HG03280 (cell line): ENCODE measurements at regions not wholly inside any gene's neighbourhood (a gene's known extent, or its start where the extent isn't known, plus 50 kb on each side); places are given as distances from the start of the nearest gene placed in this dataset.
A peak's percentile ranks its signal among the peaks of the same experiment; 100 is the strongest.
"Not testable (repeated sequence)": the region's sequence is repeated elsewhere in the genome, so short reads cannot be mapped to it uniquely, and the experiment has no call there.

Source experiments
- ATAC-seq: cut with Tn5 transposase; IDR thresholded peaks from one replicate; pipeline ENCODE4 v1.9.1; 2021; ENCODE audit warnings: mild to moderate bottlenecking, moderate library complexity; ENCODE audit not compliant: unreplicated experiment

- no peak for ATAC-seq
Measured at GRCh38 chr6:137401088-137401487, 93.1 kb downstream of the OLIG3 start.

DNA sequence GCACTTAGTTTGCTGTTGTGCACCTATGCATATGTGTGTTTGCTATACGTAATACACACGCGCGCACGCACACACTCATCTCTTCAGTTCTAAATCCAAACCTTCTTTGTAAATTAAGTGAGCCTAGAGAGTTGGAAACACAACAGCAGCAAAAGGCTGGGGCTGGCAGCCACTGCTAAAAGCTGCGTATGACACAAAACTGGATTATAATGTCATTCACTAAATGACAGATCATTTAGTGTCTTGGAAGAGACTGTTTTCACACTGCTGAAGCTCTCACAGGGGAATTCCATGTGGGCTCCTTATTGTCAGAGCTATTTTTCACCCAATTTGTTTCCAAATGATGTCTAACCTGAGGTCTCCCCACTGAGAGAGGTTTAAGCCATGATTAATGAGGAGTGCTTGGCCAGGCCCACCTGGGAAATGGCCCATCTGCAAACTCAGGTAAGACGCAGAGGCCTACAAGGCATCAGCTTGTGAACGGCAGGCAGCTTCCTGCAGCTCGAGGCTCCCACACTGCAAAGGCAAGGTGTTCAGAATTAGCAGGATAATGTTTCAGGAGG, 94.2 kb downstream of the OLIG3 start:
- no peak for ATAC-seq

- ATAC-seq: no peak
Measured at GRCh38 chr6:137395316-137395715, 98.9 kb downstream of the OLIG3 start.

- no peak for ATAC-seq
Measured at GRCh38 chr6:137391061-137391814, 103.0 kb downstream of the OLIG3 start.

DNA sequence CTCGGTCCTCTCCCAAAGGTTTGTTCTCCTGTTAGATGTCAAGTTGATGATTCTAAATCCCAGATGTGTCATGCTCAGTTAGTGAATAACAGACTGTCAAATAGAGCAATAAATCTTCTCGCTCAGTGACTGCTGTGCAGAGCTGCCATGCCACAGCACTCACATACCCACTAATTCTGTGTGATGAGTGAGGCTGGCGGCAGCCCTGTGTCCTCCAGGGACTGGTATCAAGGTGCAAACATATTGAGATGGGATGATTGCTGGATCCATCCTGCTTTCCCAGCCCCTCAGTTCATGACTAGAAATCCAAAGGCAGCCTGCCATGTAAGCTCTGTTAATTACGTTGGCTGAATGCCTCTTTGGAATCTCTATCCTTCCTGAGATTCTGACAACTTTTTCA, 103.9 kb downstream of the OLIG3 start:
- no peak for ATAC-seq

GRCh38 chr6:137389150-137389704, 105.0 kb downstream of the OLIG3 start:
- no peak for ATAC-seq

DNA sequence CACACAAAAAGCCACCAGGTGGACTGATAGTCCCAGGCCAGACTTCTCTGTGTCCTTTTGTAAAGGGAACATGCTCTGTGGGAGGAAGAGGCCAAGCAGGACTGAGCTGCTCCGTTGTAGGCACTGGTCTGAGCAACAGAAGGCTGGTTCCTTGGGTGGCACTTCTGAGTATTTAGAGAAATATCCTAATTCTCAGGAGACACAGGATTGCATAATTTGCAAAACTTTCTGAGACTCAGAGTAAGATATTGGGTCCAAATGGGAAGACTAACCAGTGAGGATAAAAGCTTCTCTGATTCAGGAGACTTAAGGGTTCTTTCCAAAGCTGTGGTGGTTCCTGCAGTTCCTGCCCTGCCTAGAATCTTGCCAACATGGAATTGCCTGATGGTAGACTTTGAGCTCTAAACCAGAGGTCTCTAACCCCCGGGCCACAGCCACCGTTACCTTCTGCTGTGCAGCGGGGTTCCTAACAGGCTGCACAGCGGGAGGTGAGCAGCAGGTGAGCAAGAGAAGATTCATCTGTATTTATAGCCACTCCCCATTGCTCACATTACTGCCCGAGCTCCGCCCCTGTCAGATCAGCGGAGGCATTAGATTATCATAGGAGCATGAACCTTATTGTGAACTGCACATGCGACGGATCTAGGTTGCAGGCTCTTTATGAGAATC, 107.0 kb downstream of the OLIG3 start:
- ATAC-seq: no peak

DNA sequence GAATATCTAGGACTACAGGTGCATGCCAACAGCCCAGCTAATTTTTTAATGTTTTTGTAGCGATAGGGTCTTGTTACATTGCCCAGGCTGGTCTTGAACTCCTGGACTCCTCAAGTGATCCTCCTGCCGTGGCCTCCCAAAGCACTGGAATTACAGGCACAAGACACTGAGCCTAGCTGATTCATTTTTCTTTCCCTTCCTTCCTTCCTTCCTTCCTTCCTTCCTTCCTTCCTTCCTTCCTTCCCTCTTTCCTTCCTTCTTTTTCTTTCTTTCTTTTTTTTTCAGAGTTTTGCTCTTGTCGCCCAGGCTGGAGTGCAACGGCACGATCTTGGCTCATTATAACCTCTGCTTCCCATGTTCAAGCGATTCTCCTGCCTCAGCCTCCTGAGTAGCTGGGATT, 110.9 kb downstream of the OLIG3 start:
- not testable (repeated sequence) for ATAC-seq

GRCh38 chr6:137378090-137378369, 116.2 kb downstream of the OLIG3 start:
- ATAC-seq: no peak

GRCh38 chr6:137373296-137373695, 120.9 kb downstream of the OLIG3 start:
- ATAC-seq: no peak

- ATAC-seq: no peak
Measured at GRCh38 chr6:137372532-137372931, 121.7 kb downstream of the OLIG3 start.

GRCh38 chr6:137371634-137372016, 122.6 kb downstream of the OLIG3 start:
- ATAC-seq: no peak

DNA sequence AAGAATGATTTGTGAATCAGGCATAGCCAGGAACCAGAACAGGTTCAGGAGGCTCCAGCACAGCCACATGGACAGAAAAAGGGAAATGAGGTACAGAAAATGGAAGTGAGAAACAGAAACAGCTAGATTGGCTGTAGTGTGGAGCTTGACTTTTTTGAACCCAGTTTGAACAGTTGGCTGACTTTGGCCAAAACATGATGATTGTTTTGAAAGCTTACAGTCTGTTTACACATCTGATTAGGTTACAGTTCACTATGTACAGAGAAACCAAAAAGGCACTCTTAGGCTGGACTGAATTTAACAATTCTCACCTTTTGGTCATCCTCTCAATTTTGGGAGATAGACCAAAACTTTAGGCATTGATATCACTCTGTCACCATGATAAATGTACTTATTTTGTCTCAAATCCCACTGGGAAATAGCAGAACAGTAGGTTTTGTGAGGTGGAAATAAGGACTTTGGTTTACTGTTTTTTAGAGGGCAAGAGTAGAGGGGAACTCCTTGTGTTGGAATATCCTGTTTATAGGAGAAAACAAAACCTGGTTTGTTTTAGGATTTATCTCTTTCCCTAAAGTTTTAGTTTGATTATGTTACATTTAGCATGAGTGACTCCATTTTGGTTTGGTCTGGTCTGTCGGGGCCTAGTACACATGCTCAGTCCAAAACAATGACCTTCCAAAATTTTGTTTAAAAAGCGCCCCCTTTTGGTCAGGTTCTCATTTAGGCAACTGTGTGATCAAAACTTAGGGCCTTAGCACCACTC, 123.1 kb downstream of the OLIG3 start:
- ATAC-seq: peak; percentile 63

- no peak for ATAC-seq
Measured at GRCh38 chr6:137369136-137369535, 125.1 kb downstream of the OLIG3 start.

- ATAC-seq: no peak
Measured at GRCh38 chr6:137365707-137366437, 128.3 kb downstream of the OLIG3 start.

- ATAC-seq: no peak
Measured at GRCh38 chr6:137363805-137364138, 130.4 kb downstream of the OLIG3 start.

DNA sequence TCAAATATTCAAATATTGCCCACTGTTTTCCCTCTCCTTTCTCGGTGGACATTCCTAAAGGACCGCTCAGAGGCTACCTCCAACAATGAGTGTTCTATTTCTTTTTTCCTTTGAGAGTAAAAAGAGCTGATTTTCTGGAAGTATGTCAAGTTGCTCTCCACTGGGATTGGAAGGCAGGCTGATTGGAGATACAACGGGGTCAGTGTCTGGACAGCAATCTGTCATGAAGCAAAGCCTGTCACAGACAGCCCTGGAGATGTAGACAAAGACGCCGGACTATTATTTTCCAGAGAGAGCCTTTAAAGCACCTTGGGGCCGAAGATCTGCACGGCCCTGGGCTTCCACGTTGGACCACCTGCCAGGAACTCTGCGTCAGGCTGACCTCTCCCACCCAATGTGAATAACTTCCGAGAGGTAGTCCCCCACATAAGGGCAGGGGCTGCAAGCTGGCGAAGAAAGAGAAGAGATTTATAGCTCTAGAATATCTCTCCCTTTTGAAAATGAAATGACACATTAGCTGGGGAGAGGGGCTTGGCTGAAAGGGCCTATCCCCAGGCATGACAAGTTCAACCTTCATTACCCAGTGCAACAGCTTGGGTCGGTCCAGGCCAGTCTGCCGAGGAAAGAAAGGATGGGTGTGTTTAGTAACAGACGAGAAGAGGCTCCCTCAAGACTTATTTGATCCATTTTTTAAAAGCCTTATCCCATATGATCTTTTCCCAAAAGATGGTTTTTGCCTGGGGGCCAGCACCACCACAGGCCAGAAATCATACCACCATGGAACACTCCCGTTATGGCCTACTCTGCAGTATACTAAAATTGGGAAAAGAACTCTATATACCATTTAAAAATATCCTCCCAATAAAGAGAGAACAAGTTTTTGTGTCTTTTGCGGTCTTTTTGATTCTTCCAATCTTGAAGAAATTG, 131.1 kb downstream of the OLIG3 start:
- ATAC-seq: no peak

DNA sequence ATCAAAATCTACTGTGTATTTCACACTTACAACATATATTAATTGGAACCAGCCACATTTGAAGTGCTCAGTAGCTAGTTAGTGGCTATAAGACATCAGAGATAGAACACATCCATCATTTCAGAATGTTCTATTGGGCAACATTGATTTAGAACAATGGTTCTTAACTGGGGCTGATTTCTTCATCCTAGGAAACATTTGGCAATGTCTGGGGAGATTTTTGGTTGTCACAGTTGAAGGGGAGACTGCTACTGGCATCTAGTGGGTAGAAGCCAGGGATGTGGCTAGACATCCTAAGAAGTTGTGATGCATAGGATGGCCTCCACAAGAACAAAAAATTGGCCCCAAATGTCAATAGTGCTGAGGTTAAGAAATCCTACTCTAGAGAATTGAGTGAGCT, 132.5 kb downstream of the OLIG3 start:
- no peak for ATAC-seq

DNA sequence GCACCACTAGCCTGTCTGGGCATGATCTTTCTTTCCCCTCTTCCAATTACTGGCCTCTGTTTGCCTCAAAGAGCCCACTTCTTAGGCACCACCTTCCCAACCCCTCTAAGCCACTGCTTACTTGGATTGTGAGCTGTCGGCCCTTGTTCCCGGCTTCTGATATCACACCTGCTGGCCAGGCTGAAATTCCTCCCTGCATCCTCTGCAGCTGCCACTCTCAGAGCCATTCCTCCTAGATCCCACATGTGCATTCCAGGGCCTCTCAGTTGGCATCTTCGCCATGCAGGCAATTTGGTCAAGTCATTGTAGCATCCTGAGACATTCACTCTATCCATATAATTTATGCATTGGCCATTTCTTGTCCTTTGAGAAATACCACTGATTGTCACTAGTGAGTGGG, 135.9 kb downstream of the OLIG3 start:
- no peak for ATAC-seq

- no peak for ATAC-seq
Measured at GRCh38 chr6:137357948-137358266, 136.3 kb downstream of the OLIG3 start.
